ENCODE measurements at regions not wholly inside any gene's neighbourhood (a gene's known extent, or its start where the extent isn't known, plus 50 kb on each side); places are given as distances from the start of the nearest gene placed in this dataset.

DNA sequence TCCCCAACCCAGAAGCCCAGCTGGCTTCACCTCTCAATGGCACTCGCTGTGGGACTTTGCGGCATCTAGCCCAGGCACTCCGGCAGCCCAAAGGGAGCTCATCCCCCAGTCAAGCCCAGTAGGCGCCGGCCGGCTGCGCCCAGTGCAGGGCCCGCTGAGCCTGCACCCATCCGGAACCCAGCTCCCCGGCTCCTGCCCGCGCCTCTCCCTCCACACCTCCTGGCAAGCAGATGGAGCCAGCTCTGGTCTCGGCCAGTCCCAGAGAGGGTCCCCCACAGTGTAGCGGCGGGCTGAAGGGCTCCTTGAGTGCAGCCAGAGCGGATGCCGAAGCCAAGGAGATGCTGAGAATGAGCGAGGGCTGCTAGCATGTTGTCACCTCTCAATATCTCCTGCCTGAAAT is 116.8 kb upstream of the UGT8 start:
- TF ChIP-seq, protein P1, sequence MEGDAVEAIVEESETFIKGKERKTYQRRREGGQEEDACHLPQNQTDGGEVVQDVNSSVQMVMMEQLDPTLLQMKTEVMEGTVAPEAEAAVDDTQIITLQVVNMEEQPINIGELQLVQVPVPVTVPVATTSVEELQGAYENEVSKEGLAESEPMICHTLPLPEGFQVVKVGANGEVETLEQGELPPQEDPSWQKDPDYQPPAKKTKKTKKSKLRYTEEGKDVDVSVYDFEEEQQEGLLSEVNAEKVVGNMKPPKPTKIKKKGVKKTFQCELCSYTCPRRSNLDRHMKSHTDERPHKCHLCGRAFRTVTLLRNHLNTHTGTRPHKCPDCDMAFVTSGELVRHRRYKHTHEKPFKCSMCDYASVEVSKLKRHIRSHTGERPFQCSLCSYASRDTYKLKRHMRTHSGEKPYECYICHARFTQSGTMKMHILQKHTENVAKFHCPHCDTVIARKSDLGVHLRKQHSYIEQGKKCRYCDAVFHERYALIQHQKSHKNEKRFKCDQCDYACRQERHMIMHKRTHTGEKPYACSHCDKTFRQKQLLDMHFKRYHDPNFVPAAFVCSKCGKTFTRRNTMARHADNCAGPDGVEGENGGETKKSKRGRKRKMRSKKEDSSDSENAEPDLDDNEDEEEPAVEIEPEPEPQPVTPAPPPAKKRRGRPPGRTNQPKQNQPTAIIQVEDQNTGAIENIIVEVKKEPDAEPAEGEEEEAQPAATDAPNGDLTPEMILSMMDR (IDR thresholded peaks at IDR 0.05), result no peak
- TF ChIP-seq POLR2A (IDR thresholded peaks at IDR 0.05), result no peak

Data from adrenal gland (tissue), 5 donors.